WTC11 (cell line): ENCODE measurements at regions not wholly inside any gene's neighbourhood (a gene's known extent, or its start where the extent isn't known, plus 50 kb on each side); places are given as distances from the start of the nearest gene placed in this dataset.

Experiments used
- ATAC-seq: fragments of 200-7000 bp; cut with Tn5 transposase; 2 replicates; pipeline ENCODE4 v1.10.0; 2021; ENCODE audit warnings: mild to moderate bottlenecking, moderate library complexity
- CTCF ChIA-PET: fragments of 300-600 bp; sonication (Branson Sonifier 250); formaldehyde crosslinking; loops from one replicate; lab custom pipeline; 2021; ENCODE audit warnings: antibody characterized with exemption; lab: Charles Lee
- POLR2A ChIA-PET: fragments of 350-600 bp; sonication (Branson Sonifier 250); formaldehyde crosslinking; loops from one replicate; lab custom pipeline; 2021; ENCODE audit warnings: antibody characterized with exemption; lab: Charles Lee
- DNase-seq: peaks from one replicate; pipeline ENCODE4 v3.0.0; 2021; ENCODE audit warnings: low spot score
- H3K27ac Mint-ChIP-seq: 2 replicates; pipeline ENCODE4 v1.8.0; 2021; ENCODE audit warnings: mixed read lengths
- H3K27me3 Mint-ChIP-seq: 2 replicates; pipeline ENCODE4 v1.8.0; 2021; ENCODE audit warnings: low read depth, mild to moderate bottlenecking, moderate library complexity, mixed read lengths
- H3K36me3 Mint-ChIP-seq: 2 replicates; pipeline ENCODE4 v1.8.0; 2021; ENCODE audit warnings: mixed read lengths
- H3K4me1 Mint-ChIP-seq: 2 replicates; pipeline ENCODE4 v1.8.0; 2022; ENCODE audit warnings: mixed read lengths
- H3K4me3 Mint-ChIP-seq: 2 replicates; pipeline ENCODE4 v1.8.0; 2021; ENCODE audit warnings: mild to moderate bottlenecking, moderate library complexity, mixed read lengths
- H3K9me3 Mint-ChIP-seq: 2 replicates; pipeline ENCODE4 v1.8.0; 2021; ENCODE audit warnings: mixed read lengths
- AFF4 ChIP-seq: sonication (generic); formaldehyde crosslinking; IDR thresholded peaks from 2 replicates; pipeline ENCODE4 v1.8.1; 2023; ENCODE audit warnings: mild to moderate bottlenecking, missing genetic modification reagents, borderline replicate concordance
- ELF4 ChIP-seq: sonication (generic); formaldehyde crosslinking; IDR thresholded peaks from 2 replicates; pipeline ENCODE4 v1.8.1; 2022; ENCODE audit warnings: low read depth, mild to moderate bottlenecking, moderate library complexity, missing genetic modification reagents
- EMX1 ChIP-seq: fragments of 250-450 bp; sonication (Bioruptor Pico); IDR thresholded peaks from 2 replicates; pipeline ENCODE4 v1.8.0; 2021; ENCODE audit warnings: mild to moderate bottlenecking
- FOXK1 ChIP-seq: sonication (generic); formaldehyde crosslinking; IDR thresholded peaks from 2 replicates; pipeline ENCODE4 v1.8.0; 2022; ENCODE audit warnings: mild to moderate bottlenecking, moderate library complexity, missing genetic modification reagents
- FOXP4 ChIP-seq: sonication (generic); formaldehyde crosslinking; IDR thresholded peaks from 2 replicates; pipeline ENCODE4 v1.8.0; 2022; ENCODE audit warnings: mild to moderate bottlenecking, missing genetic modification reagents
- GABPB1 ChIP-seq: sonication (generic); formaldehyde crosslinking; IDR thresholded peaks from 2 replicates; pipeline ENCODE4 v1.8.1; 2023; ENCODE audit warnings: mild to moderate bottlenecking, missing genetic modification reagents
- JAZF1 ChIP-seq: fragments of 250-450 bp; sonication (Bioruptor Pico); IDR thresholded peaks from 2 replicates; pipeline ENCODE4 v1.9.0; 2021; ENCODE audit warnings: moderate library complexity, mild to moderate bottlenecking, inconsistent platforms
- JUN ChIP-seq: sonication (generic); formaldehyde crosslinking; IDR thresholded peaks from 2 replicates; pipeline ENCODE4 v1.8.0; 2023; ENCODE audit warnings: mild to moderate bottlenecking, missing genetic modification reagents
- NFE2L1 ChIP-seq: sonication (generic); formaldehyde crosslinking; IDR thresholded peaks from 2 replicates; pipeline ENCODE4 v1.8.1; 2023; ENCODE audit warnings: missing genetic modification reagents
- NFYB ChIP-seq: sonication (generic); formaldehyde crosslinking; conservative IDR thresholded peaks from 2 replicates; pipeline ENCODE4 v1.8.0; 2022; ENCODE audit warnings: low read depth, missing genetic modification reagents
- NR1H2 ChIP-seq: sonication (generic); formaldehyde crosslinking; IDR thresholded peaks from 2 replicates; pipeline ENCODE4 v1.9.0; 2021; ENCODE audit warnings: mild to moderate bottlenecking, moderate library complexity, missing genetic modification reagents
- NR3C1 ChIP-seq: sonication (generic); formaldehyde crosslinking; conservative IDR thresholded peaks from 2 replicates; pipeline ENCODE4 v1.8.1; 2023; ENCODE audit warnings: low read depth, mild to moderate bottlenecking, missing genetic modification reagents
- SOX15 ChIP-seq: fragments of 250-450 bp; sonication (Bioruptor Pico); IDR thresholded peaks from 2 replicates; pipeline ENCODE4 v1.9.0; 2021; ENCODE audit warnings: mild to moderate bottlenecking
- TCF7 ChIP-seq: sonication (generic); formaldehyde crosslinking; IDR thresholded peaks from 2 replicates; pipeline ENCODE4 v1.8.0; 2022; ENCODE audit warnings: mild to moderate bottlenecking, low read depth, missing genetic modification reagents, moderate library complexity
- ZMAT4 ChIP-seq: fragments of 250-450 bp; sonication (Bioruptor Pico); IDR thresholded peaks from 2 replicates; pipeline ENCODE4 v1.9.0; 2021; ENCODE audit warnings: mild to moderate bottlenecking
- ZNF138 ChIP-seq: sonication (generic); formaldehyde crosslinking; conservative IDR thresholded peaks from 2 replicates; pipeline ENCODE4 v1.8.1; 2022; ENCODE audit warnings: mild to moderate bottlenecking, moderate library complexity, missing genetic modification reagents
- ZNF232 ChIP-seq: sonication (generic); formaldehyde crosslinking; IDR thresholded peaks from 2 replicates; pipeline ENCODE4 v1.8.0; 2022; ENCODE audit warnings: mild to moderate bottlenecking, missing genetic modification reagents
- ZNF263 ChIP-seq: sonication (generic); formaldehyde crosslinking; IDR thresholded peaks from 2 replicates; pipeline ENCODE4 v1.8.1; 2022; ENCODE audit warnings: low read depth, mild to moderate bottlenecking, moderate library complexity, missing genetic modification reagents
- ZNF671 ChIP-seq: fragments of 250-450 bp; sonication (Bioruptor Pico); IDR thresholded peaks from 2 replicates; pipeline ENCODE4 v1.8.0; 2021; ENCODE audit warnings: mild to moderate bottlenecking
- TF ChIP-seq, protein P1 (sequence below): sonication (generic); formaldehyde crosslinking; IDR thresholded peaks from 2 replicates; pipeline ENCODE4 v1.8.1; 2023; ENCODE audit warnings: mild to moderate bottlenecking, moderate library complexity, missing genetic modification reagents
- TF ChIP-seq, protein P2 (sequence below): fragments of 250-450 bp; sonication (Bioruptor Pico); IDR thresholded peaks from 2 replicates; pipeline ENCODE4 v1.8.0; 2021; ENCODE audit warnings: mild to moderate bottlenecking
- TF ChIP-seq, protein P3 (sequence below): fragments of 250-450 bp; sonication (Bioruptor Pico); conservative IDR thresholded peaks from 2 replicates; pipeline ENCODE4 v1.9.0; 2021; ENCODE audit warnings: mild to moderate bottlenecking
- TF ChIP-seq, protein P4 (sequence below): sonication (generic); formaldehyde crosslinking; IDR thresholded peaks from 2 replicates; pipeline ENCODE4 v1.8.1; 2023; ENCODE audit warnings: mild to moderate bottlenecking, missing genetic modification reagents
- TF ChIP-seq, protein P5 (sequence below): sonication (generic); formaldehyde crosslinking; IDR thresholded peaks from 2 replicates; pipeline ENCODE4 v1.8.1; 2023; ENCODE audit warnings: mild to moderate bottlenecking, missing genetic modification reagents, moderate library complexity

DNA sequence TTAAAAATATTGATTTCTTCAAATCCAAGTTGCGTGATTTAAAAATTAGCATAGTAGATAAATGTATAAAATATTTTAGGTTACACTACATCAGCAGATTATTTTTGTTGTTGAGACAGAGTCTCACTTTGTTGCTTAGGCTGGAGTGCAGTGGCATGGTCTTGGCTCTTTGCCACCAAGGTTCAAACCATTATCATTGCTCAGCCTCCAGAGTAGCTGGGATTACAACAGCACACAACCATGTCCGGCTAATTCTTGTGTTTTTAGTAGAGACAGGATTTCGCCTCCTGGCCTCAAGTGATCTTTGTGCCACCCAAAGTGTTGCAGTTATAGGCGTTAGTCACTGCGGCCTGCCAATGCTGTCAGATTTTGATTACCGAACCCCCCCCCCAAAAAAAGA lies 1390.5 kb upstream of the TENM3 start:
- no peaks in the 10 kb centered on the region for H3K27me3 Mint-ChIP-seq
- TF ChIP-seq TCF7 (CRISPR knock-in tag) (no peak), ZNF263 (CRISPR knock-in tag) (no peak), ZNF671 (CRISPR knock-in tag) (no peak), ELF4 (no peak), ZMAT4 (CRISPR knock-in tag) (no peak), EMX1 (no peak), GABPB1 (CRISPR knock-in tag) (no peak), JAZF1 (CRISPR knock-in tag) (no peak), NFYB (CRISPR knock-in tag) (no peak), ZNF138 (CRISPR knock-in tag) (no peak), NR1H2 (CRISPR knock-in tag) (no peak), FOXP4 (no peak), NFE2L1 (CRISPR knock-in tag) (no peak)
- TF ChIP-seq, protein P1, sequence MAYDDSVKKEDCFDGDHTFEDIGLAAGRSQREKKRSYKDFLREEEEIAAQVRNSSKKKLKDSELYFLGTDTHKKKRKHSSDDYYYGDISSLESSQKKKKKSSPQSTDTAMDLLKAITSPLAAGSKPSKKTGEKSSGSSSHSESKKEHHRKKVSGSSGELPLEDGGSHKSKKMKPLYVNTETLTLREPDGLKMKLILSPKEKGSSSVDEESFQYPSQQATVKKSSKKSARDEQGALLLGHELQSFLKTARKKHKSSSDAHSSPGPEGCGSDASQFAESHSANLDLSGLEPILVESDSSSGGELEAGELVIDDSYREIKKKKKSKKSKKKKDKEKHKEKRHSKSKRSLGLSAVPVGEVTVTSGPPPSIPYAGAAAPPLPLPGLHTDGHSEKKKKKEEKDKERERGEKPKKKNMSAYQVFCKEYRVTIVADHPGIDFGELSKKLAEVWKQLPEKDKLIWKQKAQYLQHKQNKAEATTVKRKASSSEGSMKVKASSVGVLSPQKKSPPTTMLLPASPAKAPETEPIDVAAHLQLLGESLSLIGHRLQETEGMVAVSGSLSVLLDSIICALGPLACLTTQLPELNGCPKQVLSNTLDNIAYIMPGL (CRISPR knock-in tag): no peak
- TF ChIP-seq, protein P2, sequence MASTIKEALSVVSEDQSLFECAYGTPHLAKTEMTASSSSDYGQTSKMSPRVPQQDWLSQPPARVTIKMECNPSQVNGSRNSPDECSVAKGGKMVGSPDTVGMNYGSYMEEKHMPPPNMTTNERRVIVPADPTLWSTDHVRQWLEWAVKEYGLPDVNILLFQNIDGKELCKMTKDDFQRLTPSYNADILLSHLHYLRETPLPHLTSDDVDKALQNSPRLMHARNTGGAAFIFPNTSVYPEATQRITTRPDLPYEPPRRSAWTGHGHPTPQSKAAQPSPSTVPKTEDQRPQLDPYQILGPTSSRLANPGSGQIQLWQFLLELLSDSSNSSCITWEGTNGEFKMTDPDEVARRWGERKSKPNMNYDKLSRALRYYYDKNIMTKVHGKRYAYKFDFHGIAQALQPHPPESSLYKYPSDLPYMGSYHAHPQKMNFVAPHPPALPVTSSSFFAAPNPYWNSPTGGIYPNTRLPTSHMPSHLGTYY (CRISPR knock-in tag): no peak
- TF ChIP-seq, protein P3, sequence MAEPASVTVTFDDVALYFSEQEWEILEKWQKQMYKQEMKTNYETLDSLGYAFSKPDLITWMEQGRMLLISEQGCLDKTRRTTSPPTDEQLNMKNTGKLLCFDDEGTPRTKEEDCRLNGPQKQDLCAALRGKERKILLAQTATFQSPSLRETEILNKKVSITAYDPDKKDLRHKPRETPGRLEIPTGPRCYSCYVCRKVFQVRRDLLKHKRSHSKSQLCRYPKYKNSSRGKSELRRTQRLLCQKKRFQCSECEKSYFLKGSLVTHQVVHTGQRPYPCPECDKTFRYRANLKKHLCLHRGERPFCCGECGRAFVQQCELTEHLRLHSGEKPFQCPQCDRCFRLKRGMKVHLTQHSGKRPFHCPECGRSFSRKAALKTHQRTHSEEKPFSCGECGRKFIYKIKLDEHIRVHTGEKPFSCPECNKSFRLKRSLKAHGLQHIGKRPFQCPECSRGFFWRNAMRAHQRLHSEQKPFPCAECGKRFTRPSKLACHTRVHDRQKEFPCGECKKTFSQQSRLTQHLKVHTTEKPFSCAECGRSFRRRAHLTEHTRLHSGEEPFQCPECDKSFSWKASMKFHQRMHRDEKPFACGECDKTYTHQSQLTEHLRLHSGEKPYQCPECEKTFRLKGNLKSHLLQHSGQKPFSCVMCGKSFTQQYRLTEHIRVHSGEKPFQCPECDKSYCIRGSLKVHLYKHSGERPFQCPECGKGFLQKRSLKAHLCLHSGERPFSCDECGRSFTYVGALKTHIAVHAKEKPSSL (CRISPR knock-in tag): no peak
- TF ChIP-seq, protein P4, sequence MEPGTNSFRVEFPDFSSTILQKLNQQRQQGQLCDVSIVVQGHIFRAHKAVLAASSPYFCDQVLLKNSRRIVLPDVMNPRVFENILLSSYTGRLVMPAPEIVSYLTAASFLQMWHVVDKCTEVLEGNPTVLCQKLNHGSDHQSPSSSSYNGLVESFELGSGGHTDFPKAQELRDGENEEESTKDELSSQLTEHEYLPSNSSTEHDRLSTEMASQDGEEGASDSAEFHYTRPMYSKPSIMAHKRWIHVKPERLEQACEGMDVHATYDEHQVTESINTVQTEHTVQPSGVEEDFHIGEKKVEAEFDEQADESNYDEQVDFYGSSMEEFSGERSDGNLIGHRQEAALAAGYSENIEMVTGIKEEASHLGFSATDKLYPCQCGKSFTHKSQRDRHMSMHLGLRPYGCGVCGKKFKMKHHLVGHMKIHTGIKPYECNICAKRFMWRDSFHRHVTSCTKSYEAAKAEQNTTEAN (CRISPR knock-in tag): no peak
- peaks cover 14% of the 10 kb centered on the region for H3K9me3 Mint-ChIP-seq
- ATAC-seq (no peak), DNase-seq (no peak)
- peaks cover 14% of the 10 kb centered on the region for H3K4me1 Mint-ChIP-seq
- H3K36me3 Mint-ChIP-seq: no peaks in the 10 kb centered on the region
- POLR2A ChIA-PET: no interaction called here
- no peak overlapping the region for H3K27ac Mint-ChIP-seq
- CTCF ChIA-PET: interaction anchor here (1.3 kb wide), 1 partner anchor 101 kb away, joined by 3 read pairs; no protein-coding TSS in a partner anchor
- H3K4me3 Mint-ChIP-seq: no peak overlapping the region

- no peak for DNase-seq
- Mint-ChIP-seq H3K36me3 (no peaks in the 10 kb centered on the region), H3K4me3 (no peak overlapping the region), H3K9me3 (peaks cover 14% of the 10 kb centered on the region), H3K27ac (no peak overlapping the region), H3K4me1 (peaks cover 18% of the 10 kb centered on the region), H3K27me3 (no peaks in the 10 kb centered on the region)
- ChIA-PET POLR2A (no interaction called here), CTCF (no interaction called here)
- ATAC-seq: no peak
- TF ChIP-seq, protein P5, sequence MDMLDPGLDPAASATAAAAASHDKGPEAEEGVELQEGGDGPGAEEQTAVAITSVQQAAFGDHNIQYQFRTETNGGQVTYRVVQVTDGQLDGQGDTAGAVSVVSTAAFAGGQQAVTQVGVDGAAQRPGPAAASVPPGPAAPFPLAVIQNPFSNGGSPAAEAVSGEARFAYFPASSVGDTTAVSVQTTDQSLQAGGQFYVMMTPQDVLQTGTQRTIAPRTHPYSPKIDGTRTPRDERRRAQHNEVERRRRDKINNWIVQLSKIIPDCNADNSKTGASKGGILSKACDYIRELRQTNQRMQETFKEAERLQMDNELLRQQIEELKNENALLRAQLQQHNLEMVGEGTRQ (CRISPR knock-in tag): no peak
- TF ChIP-seq SOX15 (CRISPR knock-in tag) (no peak), FOXK1 (CRISPR knock-in tag) (no peak), NR3C1 (CRISPR knock-in tag) (no peak), AFF4 (CRISPR knock-in tag) (no peak), JUN (CRISPR knock-in tag) (no peak), NFYB (CRISPR knock-in tag) (no peak), JAZF1 (CRISPR knock-in tag) (no peak), ZNF232 (CRISPR knock-in tag) (no peak)
Observed at GRCh38 chr4:180855184-180855583, 1388.0 kb upstream of the TENM3 start.
